ENCODE measurements at regions not wholly inside any gene's neighbourhood (a gene's known extent, or its start where the extent isn't known, plus 50 kb on each side); places are given as distances from the start of the nearest gene placed in this dataset.
"Not testable (repeated sequence)": the region's sequence is repeated elsewhere in the genome, so short reads cannot be mapped to it uniquely, and the experiment has no call there.

DNA sequence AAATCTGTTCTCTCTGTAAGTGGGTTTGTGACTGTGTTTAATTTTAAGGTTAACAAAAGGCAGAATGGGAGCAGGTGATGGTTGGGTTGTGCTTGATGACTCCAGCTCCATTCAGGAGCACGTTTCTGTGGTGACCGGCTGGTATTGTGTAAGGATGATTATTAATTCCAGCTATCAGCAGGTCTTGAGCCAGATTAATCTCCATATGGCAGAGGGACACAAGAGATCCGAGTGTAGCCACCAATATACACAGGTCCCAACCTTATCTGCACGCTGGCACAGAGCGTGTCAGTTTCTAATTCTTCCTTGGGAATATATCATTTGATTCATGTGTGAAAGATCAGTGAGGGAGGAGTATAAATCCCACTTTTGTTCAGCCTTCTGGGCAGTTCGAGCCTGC, 199.0 kb upstream of the DCC start:
- no peak for DNase-seq

DNA sequence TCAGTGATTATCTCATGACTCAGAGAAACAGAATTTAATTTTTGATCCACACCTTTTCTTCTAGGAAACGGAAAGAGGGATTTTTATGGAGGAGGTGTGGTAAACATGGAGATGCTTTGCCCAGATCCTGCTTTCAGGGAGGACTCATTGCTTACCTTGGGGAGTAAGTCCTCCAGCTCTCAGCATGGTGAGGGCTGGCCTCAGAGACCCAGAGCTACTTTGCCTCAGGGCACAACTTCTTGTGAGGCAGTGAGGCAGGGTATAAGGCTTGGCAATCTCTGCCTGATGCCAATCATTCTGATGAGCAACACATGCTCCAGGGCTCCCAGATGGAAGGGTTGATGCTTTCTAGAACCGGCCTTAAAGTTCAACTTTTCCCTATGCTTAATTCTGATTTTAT, 189.9 kb upstream of the DCC start:
- DNase-seq, result no peak

DNA sequence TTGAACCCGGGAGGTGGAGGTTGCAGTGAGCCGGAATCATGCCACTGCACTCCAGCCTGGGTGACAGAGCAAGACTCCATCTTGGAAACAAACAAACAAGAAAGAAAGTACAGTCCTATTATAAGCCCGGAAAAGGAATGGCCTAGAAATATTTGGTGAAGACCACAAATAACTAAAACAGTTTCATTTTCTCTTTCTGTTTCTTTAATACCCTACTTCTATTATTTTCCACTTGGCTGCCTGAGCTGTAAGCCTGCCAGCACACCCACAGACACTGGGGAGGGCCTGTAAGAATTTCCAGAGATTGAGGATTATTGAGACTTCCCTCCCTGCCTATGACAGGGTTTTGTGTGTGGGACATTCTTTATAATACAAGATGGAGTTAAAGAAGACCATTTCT, 188.0 kb upstream of the DCC start:
- no peak for DNase-seq

DNA sequence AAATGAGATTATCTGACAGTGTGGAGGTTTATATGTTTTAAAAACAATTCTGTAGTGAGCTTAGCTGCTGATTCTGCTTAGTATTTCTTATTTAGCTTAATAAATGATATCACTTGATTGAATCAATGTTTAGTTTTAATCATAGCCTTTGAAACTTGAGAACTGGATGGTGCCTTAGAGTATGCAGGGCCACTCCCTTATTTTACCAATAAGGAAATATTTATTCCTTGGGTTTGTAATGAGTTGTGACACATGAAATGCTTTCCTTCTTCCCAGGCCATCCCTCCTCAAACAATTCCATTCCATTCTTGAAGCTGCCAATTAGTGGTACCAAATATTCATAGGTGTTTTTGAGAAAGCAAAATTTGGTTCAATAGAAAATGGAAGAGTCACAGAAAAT, 183.8 kb upstream of the DCC start:
- DNase-seq, result no peak

DNA sequence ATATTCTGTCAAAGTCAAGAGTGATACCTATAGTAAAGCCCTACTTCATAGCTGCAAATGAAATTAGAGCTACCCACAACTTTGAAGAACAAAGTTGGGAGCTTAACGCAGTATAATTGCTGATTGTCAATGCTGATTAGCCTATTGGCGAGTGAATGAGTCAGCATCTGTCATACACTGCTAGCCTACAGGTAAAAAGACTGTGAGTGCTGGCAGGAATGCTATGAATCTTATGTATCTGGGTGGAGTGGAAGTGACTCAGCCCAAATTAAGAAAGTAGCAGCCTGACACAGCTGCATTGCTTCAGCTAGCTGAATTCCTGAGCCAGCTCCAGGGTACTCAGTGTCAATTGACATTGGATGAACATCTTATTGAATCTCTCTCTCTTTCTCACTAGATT, 179.4 kb upstream of the DCC start:
- no peak for DNase-seq

DNA sequence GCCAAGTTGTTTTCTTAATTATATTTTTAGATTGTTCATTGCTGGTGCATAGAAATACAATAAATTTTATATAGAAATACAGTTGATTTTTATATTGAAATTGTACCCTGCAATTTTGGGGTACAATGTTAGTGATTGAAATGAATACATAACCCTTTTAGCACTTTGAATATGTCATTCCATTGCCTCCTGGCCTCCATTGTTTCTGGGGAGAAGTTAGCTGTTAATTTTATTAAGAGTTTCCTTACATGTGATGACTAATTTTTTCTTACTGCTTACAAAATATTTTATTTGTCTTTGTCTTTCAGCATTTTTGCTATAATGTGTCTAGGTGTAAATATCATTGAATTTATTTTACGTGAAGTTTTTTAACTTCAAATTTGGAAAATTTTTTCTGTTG, 176.5 kb upstream of the DCC start:
- DNase-seq, result no peak

DNA sequence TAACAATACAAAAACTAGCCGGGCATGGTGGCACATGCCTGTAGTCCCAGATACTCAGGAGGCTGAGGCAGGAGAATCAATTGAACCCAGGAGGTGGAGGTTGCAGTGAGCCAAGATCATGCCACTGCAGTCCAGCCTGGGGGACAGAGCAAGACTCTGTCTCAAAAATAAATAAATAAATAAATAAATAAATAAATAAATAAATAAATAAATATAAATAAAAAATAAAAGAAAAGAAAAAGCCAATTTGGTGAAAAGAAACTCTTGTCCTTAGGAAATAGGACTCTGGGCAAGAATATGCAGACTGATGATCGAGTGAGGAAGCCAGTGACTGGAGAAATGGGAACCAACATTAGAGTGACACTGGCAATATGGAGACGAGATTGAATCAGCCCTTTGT, 171.9 kb upstream of the DCC start:
- not testable (repeated sequence) for DNase-seq

DNA sequence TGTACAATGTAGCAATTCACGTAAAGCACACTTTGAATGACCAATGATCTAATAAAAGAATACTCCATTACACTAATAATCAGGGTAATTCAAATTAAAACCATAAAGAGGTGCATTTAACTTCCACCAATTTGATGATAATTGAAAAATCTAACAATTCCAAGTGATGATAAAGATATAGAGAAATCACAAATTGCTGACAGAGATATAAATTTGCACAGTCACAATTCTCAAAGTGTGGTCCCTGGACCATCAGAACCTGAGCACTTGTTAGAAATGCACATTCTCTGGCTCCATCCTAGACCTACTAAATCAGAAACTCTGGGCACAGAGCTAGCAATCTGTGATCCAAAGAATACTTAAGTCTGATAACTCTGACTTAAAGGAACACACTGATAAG, 165.8 kb upstream of the DCC start:
- no peak for DNase-seq

DNA sequence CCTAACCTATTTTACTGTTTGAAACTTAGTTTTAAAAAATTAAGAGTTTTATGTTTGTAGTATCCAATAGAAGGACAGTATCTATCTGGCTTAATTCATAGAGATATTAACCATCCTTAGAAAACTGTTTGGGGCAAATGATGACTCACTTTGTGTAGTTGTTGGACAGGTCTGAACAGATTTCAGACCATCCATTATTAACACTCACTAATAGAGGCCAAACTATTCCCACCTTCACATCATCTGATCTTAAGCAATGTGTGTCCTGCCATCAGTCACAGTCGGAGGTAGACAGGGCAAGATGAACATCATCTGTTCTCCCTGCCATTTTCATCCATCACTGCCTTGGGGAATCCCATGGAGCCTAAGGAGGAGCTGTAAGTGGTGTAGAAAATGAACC, 164.6 kb upstream of the DCC start:
- DNase-seq, result no peak

DNA sequence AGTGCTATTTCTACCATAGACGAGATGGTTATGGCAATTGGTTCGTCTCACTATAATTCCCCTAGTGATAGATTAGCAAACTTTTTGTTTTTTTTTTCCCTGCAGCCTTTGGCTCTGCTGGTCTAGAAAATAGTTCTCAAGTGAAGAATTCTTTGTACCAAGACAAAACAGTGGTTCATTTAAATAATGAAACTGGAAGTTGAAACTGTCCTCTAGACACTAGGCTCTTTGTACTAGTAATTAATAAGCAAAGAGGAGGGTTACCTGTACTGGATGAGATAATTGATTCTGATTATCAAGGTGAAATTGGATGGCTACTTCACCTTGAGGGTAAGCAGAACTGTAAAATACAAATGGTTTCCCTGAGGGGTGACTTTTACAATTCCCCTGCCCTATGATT, 156.9 kb upstream of the DCC start:
- DNase-seq, result no peak

DNA sequence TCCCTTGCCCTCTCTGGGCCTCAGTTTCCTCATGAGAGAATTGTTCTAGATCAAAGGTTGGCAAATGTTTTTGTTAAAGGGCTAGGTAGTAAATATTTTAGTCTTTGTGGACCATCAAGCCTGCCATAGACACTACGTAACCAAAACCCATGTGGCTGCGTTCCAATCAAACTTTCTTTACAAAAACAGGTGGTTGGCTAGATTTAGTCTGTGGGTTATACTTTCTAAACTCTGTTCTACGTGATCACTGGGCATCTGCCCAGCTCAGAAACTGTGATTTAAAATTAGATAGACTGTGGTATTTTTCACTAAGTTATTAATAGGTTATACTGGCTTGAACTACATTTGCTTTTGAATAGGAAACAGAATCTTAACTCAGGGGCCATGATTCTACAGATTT, 149.8 kb upstream of the DCC start:
- no peak for DNase-seq

DNA sequence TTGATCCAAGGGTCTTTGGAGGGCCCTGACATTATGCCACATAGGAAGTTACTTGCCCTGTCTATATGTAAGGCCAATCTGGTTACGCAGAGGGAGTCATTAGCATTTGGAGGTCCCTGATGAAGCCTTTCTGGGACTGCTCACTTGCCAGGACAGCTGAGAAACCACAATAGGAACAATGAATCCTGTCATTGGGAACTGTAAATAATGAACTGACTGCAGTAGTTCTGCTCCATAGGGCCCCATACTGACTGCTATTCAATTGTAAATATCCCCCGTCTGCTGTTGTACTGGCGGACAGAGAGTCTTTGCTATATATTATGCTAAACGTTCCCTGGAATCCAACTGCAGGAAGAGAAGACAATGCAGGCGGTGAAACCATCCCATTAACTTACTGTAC, 149.4 kb upstream of the DCC start:
- DNase-seq, result no peak

DNA sequence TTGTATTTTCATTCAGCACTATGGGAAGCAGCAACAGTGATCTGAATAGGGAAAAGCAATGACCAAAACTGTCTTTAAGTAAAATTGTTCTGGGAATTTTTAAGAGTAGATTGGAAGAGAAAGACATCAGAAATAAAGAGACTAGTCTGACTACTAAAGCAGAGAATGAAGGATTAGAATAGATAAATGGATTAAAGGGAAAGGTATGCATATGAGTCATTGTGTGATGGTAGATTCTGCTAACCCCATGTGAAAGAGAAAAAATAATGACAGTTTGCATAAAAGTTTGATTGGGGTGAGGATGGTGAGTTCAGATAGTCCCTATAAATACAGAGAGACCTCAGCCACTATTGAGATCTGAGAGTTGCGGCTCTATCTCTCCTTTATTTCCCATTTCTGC, 139.6 kb upstream of the DCC start:
- DNase-seq, result no peak

DNA sequence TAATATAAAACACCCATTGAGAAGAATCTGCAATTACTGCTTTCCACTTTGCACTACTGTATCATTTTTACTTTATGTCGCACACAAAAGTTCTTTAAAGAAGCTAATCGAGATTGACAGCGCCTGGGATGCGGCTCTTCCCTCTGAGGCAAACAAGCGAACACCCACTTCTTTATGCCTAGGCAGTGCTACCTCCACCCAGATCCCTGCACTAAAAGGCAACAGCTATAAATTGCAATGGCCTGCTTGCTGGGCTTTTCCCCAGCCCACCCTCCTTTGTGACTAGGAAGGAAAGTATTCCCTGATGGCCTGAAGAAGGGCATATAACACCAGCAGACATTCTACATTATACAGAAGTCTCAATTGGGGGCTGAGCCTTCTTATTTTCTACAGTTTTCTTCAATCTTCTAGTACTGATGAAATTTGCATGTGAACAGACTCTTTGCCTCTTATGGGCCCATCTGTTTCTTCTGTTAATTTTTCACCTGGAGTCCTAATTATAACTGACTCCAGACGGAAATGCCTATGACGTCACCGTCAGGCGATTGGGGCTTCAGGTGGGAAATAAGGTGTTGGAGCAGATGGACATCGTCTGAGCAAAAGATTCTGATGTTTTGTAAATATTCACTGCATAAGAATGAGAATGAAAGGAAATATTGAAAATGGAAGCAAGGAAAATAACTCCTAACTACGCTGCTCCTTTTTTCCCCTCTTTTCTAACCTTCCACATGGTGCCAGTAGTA, 138.9 kb upstream of the DCC start:
- no peak for DNase-seq

DNA sequence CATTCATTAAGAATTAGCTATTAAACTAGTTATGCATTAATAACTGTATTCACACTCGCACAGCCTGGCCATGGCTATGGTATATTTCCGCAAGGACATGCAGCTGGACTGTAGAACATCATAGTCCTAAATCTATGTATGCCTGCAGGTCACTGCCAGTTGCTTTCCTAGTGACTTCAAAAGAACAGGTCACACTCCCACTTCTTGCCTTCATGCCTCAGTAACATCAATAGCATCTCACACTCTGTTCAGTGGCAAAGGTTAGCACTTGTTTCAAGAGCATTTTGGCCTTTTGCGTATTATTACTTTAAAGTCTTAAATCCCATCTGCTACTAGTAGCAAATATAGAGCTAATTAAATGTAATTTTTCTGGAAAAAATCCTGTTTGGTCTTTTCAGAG, 131.4 kb upstream of the DCC start:
- DNase-seq, result no peak

DNA sequence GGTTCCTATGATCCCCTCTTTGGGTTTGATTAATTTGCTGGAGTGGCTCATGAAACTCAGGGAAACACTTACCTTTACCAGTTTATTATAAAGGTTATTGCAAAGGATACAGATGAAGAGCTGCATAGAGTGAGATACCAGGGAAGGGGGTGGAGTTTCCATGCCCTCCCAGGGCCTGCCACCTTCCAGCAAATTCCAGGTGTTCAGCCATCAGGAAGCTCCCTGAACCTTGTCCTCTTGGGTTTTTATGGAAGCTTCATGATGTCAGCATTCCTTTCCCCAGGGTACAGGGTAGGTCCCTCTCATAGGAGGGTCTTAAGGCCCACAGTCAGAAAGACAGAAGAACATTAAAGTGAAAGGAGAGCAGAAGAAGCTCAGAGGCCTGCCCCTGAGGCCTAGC, 123.9 kb upstream of the DCC start:
- DNase-seq, result no peak

DNA sequence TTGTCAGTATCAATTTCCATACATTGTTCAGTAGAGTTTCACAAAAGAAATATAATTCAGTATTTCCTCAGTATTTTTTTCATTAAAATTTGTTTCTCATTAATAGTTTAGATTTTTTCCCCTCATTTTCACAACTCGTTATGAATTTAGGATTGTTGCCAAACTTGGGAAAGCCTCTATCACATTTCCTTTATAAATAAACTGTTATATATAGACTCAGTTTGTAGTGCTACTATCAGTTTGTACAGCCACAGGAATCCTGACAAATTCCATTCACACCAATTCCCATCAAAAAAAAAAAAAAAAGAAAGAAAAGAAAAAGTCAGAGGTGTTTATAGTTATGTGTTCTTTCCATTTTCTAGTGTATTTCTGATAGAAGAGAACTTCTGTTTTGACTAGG, 123.3 kb upstream of the DCC start:
- no peak for DNase-seq

DNA sequence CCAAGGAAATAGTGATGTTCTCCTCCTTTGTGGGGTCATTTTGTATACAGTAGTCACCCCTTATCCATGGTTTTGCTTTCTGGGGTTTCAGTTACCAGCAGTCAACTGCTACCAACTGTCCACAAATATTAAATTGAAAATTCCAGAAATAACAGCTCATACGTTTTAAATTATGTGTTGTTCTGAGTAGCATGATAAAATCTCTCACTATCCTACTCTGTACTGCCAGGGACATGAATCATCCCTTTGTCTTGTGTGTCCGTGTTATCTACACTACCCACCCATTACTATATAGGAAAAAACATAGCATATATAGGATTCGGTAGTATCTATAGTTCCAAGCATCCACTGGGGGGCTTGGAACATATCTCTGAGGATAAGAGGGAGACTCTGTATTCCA, 120.9 kb upstream of the DCC start:
- no peak for DNase-seq

DNA sequence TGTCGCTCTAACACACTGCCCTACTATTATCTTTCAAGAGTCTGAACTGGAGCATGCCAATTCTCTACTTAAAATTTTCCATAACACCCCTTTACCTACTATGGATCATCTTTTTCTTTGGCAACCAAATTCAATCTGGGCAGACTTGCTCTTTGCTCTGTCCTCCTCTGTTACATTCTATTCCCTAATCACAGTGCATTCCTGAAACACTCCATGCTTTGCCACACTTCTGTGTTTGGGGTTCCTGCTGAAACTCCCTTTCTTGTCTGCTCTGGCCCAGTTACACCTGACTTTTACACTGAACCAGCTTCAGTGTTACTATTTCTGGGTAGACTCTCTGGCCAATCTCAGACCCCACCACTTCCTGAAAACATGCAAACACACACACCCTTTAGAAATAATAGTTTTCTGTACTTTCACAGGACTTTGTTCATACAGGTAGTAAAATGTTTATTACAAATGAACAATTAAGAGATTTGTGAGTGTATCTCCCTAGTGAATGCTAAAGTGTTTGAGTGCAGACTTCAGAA, 119.9 kb upstream of the DCC start:
- no peak for DNase-seq

DNA sequence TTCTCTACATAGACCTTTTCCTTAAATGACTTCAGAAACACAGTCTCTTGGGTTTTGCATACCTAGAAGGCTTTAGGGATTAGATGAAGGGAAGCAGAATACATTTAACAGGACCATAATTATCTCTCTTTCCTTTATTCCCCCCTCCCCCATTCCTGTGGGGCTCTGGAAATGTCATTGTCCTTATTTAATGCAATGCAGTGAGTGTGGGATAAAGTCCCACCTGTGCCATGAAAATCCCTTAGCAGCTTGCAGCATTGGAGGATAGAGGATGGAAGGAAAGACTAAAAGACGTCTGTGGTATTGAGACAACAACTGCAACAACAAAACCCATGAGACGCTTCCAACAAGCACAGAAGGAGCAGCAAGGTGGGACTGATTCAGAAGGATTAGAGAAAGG, 117.8 kb upstream of the DCC start:
- no peak for DNase-seq

DNA sequence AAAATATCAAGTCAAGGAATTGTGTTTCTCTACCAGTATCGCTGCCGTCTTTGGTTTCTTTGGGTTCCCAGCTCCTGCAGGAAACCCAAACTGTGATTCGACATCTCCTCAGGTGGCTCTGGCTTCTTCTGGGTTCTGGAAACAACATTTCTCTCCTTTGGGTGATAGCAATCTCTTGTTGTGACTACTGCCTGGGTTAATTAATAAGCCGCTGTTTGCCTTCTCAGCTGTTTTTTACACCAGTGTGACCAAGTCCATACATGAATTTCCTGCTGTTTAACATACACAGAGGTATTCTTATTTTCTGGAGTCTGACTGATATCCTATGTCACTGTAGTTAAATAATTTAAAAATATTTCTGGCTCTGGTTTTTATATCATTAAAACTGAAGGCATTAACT, 112.5 kb upstream of the DCC start:
- DNase-seq, result no peak

DNA sequence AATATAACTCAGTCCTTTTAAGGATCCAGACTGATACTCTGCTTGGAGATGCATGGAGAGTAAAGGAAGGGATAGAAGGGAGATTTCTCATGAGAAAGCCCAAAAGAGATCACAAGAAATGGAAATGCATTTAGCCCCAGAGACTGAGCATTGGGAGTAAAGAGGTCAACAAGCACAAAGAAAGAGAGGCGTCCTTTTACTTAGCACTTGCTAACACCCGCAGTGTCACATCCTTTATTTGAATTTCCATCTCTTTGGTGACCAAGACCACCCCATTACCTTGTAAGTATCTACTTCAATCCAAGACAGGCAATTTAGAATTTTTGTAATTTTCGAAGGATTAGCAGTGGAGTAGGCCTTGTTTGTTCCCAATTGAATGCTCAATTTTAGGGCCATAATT, 111.8 kb upstream of the DCC start:
- no peak for DNase-seq

DNA sequence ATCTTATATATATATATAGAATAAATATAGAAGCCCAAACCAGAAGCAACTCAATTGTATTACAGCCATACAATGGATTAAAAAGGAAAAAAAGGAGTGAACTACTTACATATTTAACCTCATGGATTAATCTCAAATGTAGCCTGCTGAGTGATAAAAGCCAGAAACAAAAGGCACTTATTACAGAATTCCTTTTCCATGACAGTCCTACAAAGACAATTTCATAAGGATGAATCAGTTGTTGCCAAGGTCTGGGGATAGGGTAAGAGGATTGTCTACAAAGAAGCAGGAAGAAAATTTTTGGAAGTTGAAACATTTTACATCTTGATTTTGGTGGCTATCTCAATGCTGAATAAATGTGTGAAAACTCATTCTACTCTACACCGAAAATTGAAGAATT, 103.9 kb upstream of the DCC start:
- no peak for DNase-seq

DNA sequence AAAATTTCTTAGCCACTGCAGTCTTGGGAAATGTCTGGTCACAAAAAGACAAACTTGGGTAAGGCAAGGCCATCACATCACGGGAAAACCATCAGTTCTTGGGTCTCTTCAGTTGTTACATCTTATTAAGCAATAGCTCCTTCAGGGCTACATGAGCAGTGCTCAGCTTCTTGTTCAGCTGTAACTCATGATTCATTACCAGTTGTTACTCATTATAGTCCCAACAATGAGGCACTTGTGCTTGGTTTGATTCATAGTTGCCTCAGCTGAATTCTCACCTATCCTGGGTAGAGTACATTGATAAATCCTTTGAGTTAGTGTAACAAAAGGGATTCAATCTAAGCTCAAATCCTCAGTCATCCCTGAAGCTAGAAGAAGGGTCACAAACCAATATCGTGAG, 102.4 kb upstream of the DCC start:
- no peak for DNase-seq

DNA sequence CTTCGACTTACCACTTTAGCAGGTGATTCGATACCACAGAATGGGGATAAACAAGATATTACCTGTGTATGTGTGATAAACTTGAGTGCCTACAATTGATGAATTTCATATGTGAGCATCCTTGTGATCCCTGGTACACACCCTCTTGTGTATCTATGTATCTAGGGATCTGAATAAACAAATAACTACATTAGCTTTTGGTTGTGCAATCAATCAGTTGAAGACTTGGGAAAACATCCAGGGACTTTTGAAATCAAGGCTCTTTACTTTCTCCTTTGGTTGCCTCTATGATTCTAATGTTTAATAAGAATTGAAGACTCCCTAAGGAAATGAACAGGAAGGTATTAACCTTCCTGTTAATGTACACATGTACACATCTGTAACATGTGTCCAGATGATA, 97.3 kb upstream of the DCC start:
- DNase-seq, result no peak

DNA sequence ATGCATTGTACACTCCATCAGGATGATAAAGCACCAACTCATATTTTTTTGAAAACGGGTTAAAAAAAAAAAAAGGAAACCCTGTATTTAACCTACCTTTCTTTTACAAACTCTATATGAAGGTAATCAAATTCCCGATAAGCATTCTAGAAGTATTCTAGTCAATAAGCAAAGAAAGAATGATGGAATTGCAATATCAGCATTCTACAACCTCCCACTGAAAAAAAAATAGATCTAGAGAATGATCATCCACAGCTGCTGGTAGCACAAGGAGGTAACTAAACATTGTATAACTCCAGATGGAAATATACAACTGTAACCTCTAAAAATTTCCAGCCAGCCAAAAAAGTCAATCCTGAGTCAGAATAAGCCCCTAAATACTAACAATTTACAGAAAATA, 95.3 kb upstream of the DCC start:
- DNase-seq, result no peak

Data from NCI-H1436 treated with DMSO at 0.1 percent for 48 hours (cell line).